ENCODE measurements at regions not wholly inside any gene's neighbourhood (a gene's known extent, or its start where the extent isn't known, plus 50 kb on each side); places are given as distances from the start of the nearest gene placed in this dataset.

DNA sequence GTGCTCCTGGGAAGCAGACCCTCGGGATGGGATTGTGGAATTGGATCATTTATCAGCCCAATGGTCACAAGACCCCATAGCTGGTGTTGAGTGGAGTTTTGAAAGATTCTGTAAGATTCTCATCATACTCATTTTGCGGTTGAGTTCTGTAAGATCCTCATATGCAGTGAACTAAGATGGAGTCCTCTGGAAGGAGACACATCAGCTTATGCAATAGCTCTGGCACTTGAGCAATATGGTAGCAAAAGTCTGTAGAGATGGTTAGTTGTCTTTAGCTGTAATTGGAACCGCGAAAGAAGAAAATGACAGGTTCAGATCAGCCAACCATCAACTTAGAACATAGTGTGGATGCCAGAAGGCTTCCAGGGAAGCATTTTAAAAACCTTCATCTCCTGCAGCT lies 184.5 kb upstream of the TSC22D2 start:
- TF ChIP-seq CTCF (IDR thresholded peaks at IDR 0.05; ENCODE audit: low read length) (no peak), EZH2 (optimal IDR thresholded peaks at IDR 0.05; ENCODE audit: low read depth, low read length) (no peak)
